ENCODE measurements at regions not wholly inside any gene's neighbourhood (a gene's known extent, or its start where the extent isn't known, plus 50 kb on each side); places are given as distances from the start of the nearest gene placed in this dataset.

DNA sequence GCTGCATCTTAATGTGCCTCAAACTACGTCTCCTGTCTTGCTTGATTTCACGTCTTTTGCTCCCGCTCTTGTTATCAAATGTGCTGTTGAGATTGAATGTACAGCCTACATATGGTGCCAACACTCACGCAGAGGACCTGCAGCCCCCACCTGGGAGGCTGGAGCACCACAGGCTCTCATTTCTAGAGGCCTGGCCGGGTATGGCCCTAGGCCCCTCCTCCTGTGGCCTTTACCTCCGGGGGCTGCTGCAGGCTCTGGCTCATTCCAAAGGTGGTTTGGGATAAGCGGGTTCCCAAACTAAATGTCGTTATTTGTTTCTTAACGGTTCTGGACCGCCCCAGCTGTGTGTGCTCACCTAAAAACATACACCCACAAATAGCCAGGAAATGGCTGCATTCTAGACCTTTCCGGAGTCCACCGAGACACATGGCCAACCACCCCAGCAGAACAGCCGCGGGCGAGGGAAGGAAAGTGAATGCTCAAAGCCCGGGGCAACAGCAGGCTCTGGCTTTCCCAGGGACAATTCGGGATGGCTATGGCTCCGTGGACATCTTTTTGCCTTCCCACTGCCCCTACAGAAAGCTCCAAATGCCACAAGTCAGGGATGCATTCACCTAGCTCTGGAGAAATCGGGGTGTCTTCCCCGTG lies 105.9 kb downstream of the ENGASE start:
- Histone ChIP-seq H3K14ac (ENCODE audit: insufficient read depth, low read length) (no peak overlapping the region), H4K20me1 (ENCODE audit: control insufficient read depth, insufficient read depth, insufficient read length) (no peaks in the 10 kb centered on the region), H3K4ac (ENCODE audit: low read depth, low read length) (no peak overlapping the region), H4K8ac (replicated peaks; ENCODE audit: insufficient read length, low read depth, low read length) (no peak overlapping the region), H2AFZ (ENCODE audit: low read length) (no peak overlapping the region), H3K27ac (ENCODE audit: insufficient read length, low read depth, low read length) (no peak overlapping the region), H3K79me1 (ENCODE audit: insufficient read depth, low read depth, low read length, poor library complexity, severe bottlenecking) (no peaks in the 10 kb centered on the region), H3K4me2 (ENCODE audit: insufficient read depth, insufficient read length, low read length) (no peak overlapping the region), H2BK12ac (ENCODE audit: insufficient read length, low read depth, low read length) (no peak overlapping the region), H2BK15ac (ENCODE audit: low read depth, low read length) (no peak overlapping the region), H3K23me2 (ENCODE audit: insufficient read length, low read depth, low read length, poor library complexity, severe bottlenecking) (peaks cover 5% of the 10 kb centered on the region), H3K56ac (ENCODE audit: insufficient read length, low read depth, low read length) (no peak overlapping the region), H3K27me3 (ENCODE audit: insufficient read depth, low read length) (no peaks in the 10 kb centered on the region; the same call in 1 of the 2 replicates), H3K18ac (ENCODE audit: insufficient read length, low read depth, low read length) (no peak overlapping the region), H3K4me1 (ENCODE audit: insufficient read depth, low read length) (no peaks in the 10 kb centered on the region), H2BK120ac (ENCODE audit: low read depth, low read length, poor library complexity, severe bottlenecking) (no peak overlapping the region), H2AK5ac (ENCODE audit: insufficient read length, low read length) (no peak overlapping the region), H4K91ac (ENCODE audit: insufficient read length, low read depth, low read length) (no peak overlapping the region), H3T11ph (ENCODE audit: low read length) (no peak overlapping the region), H4K5ac (ENCODE audit: insufficient read length, low read depth, low read length) (no peak overlapping the region), H3K23ac (ENCODE audit: insufficient read length, low read depth, low read length) (no peak overlapping the region), H2BK20ac (ENCODE audit: low read depth, low read length, poor library complexity, severe bottlenecking) (no peak overlapping the region), H3K9me3 (ENCODE audit: control insufficient read depth, low read depth, low read length) (no peaks in the 10 kb centered on the region), H3K9ac (ENCODE audit: extremely low read depth, insufficient read length, low read length) (no peak overlapping the region), H2BK5ac (ENCODE audit: insufficient read length, low read length) (no peak overlapping the region), H3K79me2 (ENCODE audit: insufficient read depth, low read length) (no peaks in the 10 kb centered on the region)
- Mint-ChIP-seq H3K27ac (no peak overlapping the region), H3K4me3 (no peak overlapping the region; a peak in 1 of 5 replicates), H3K4me1 (peaks cover 16 to 20% of the 10 kb centered on the region in 2 experiments), H3K36me3 (ENCODE audit: insufficient read depth in 1 of 3, low read depth in 3 of 3) (no peaks in the 10 kb centered on the region), H3K27me3 (ENCODE audit: low read depth) (peaks cover 46% of the 10 kb centered on the region), H3K9me3 (no peaks in the 10 kb centered on the region)
- no CpG with 5 or more reads among the region's 20 CpGs for WGBS (ENCODE audit: extremely low coverage, insufficient read length, low lambda C conversion rate)
- DNase-seq, result no peak
- TF ChIP-seq, protein P1, sequence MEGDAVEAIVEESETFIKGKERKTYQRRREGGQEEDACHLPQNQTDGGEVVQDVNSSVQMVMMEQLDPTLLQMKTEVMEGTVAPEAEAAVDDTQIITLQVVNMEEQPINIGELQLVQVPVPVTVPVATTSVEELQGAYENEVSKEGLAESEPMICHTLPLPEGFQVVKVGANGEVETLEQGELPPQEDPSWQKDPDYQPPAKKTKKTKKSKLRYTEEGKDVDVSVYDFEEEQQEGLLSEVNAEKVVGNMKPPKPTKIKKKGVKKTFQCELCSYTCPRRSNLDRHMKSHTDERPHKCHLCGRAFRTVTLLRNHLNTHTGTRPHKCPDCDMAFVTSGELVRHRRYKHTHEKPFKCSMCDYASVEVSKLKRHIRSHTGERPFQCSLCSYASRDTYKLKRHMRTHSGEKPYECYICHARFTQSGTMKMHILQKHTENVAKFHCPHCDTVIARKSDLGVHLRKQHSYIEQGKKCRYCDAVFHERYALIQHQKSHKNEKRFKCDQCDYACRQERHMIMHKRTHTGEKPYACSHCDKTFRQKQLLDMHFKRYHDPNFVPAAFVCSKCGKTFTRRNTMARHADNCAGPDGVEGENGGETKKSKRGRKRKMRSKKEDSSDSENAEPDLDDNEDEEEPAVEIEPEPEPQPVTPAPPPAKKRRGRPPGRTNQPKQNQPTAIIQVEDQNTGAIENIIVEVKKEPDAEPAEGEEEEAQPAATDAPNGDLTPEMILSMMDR (conservative IDR thresholded peaks at IDR 0.05), result no peak

All from H9 (cell line).